ENCODE measurements at regions not wholly inside any gene's neighbourhood (a gene's known extent, or its start where the extent isn't known, plus 50 kb on each side); places are given as distances from the start of the nearest gene placed in this dataset.

GRCh38 chr14:86794689-86795088 lies 1198.3 kb downstream of the GALC start:
- TF ChIP-seq POLR2A (IDR thresholded peaks at IDR 0.05; ENCODE audit: low read depth) (no peak), CTCF (IDR thresholded peaks at IDR 0.05) (no peak), POLR2AphosphoS5 (IDR thresholded peaks at IDR 0.05) (no peak), EP300 (IDR thresholded peaks at IDR 0.05) (no peak)
